ENCODE measurements at regions not wholly inside any gene's neighbourhood (a gene's known extent, or its start where the extent isn't known, plus 50 kb on each side); places are given as distances from the start of the nearest gene placed in this dataset.

- TF ChIP-seq CTCF (IDR thresholded peaks at IDR 0.05; ENCODE audit: insufficient read depth, low read length, poor library complexity, severe bottlenecking) (no peak), EZH2phosphoT487 (conservative IDR thresholded peaks at IDR 0.05; ENCODE audit: low read length) (no peak)
These were observed 130.8 kb upstream of the CES5A start for GRCh38 chr16:56005958-56006357.

All from SU-DHL-6 (cell line).